ENCODE measurements at regions not wholly inside any gene's neighbourhood (a gene's known extent, or its start where the extent isn't known, plus 50 kb on each side); places are given as distances from the start of the nearest gene placed in this dataset.

GRCh38 chr15:47351501-47351900 is 365.8 kb upstream of the SEMA6D start:
- DNase-seq = no peak

DNA sequence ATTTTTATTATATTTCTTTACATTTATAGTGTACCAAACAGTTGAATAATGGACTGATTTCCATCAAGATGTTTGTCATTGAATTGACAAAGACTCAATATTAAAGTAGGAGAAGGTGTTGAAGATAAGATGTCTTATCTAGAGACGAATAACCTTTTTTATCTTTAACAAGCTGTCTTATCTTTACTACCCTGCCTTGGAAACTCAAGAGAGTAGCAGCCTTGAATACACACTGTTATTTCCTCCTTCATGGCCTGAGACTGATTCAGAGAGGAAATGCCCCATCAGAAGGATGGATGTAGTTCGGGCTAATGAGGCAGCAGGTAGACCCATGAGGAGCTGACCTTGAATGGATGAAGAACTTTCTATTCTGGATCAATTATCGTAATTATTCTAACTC is 365.1 kb upstream of the SEMA6D start:
- DNase-seq = no peak

GRCh38 chr15:47355759-47356158 is 361.5 kb upstream of the SEMA6D start:
- DNase-seq = no peak

- no peak for DNase-seq
Measured at GRCh38 chr15:47356297-47356696, 361.0 kb upstream of the SEMA6D start.

- DNase-seq = no peak
Measured at GRCh38 chr15:47358876-47359275, 358.4 kb upstream of the SEMA6D start.

GRCh38 chr15:47360305-47360704 is 357.0 kb upstream of the SEMA6D start:
- no peak for DNase-seq

DNA sequence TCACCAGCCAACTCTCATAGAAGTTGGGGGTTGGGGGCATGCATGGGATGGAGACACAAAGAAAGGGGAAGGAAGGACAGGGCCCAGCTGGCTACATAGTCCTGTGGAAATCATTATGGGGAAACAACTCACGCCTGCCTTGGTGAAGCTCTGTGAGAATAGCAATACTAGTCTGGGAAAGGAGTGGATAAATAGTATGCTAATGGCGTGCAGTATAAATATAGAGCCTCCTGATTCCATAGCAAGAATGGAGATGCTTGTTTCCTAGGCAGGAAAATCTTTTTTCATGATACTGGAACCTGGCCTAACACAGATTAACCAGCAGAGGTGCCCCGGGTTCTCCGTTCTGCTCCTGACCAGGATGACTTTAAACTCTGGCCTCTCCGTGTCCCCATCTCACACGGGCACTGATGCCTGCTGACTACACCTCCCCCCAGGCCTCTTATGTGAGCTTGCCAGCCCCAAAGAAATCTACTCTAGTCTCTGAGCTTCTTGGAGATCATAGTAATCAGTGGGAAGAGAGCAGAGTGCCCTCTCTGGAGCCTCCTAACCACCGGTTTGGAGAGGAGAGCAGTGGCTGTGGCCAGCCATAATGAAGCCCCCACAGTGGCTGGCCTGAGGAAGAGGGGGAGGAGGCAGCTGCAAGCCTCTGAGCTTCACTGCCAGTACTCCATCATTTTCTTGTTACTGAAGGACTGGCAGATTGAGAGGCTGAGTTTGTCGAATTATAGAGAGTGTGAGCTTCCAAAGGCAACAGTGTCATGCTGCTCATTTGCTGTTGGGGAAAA is 355.0 kb upstream of the SEMA6D start:
- no peak for DNase-seq

DNA sequence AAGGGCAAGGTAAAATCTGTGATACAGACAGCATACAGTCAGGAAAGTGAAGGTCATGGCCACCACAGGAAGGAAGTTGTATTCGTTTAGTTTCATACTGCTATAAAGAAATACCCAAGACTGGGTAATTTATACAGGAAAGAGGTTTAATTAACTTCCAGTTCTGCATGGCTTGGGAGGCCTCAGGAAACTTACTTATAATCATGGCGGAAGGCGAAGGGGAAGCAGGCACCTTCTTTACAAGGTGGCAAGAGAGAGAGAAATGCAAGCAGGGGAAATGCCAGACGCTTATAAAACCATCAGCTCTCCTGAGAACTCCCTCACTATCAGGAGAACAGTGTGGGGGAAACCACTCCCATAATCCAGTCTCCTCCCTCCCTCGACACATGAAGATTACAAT is 353.7 kb upstream of the SEMA6D start:
- no peak for DNase-seq

DNA sequence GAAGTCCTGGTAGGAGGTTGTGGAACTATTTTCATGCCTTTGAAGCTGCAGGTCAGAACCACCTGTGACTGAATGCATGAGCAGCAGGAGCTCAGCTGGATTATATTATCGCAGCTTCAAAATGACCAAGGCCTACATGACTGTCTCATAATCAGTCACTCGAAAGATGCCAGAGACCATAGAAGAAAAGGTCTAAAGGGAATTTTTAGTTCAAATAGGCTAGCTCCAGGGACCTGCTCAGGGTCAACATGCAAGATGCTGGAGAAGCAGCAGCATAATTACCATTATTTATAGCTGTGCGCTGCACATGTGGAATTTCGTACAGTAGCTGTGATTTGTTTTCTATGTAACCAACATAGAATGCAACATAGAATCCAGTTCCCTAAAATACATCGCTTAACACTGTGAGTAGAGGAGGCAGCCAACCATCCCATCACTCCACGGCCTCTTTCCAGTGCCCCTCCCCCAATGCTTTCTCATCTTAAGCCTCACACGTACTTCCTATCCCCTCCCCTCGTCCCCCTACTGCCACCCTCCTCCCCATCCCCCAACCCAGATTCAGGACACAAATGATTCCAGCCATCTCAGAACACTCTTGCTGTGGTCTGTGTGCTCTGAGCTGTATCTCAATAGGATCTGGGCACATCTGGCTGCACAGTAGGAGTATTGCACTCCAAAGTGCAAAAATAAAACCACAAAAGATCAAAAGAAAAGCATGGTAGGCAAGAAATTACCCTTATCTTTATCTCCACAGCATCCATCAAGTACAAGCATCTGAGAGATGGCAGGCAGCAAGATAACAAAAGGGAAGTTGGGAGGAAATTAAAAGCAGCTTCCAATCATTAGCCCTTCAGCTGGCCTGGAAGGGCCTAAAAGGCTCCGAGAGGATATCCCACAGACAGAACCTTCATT is 352.8 kb upstream of the SEMA6D start:
- DNase-seq = no peak

GRCh38 chr15:47366884-47367283 is 350.4 kb upstream of the SEMA6D start:
- no peak for DNase-seq

GRCh38 chr15:47367726-47368390 is 349.4 kb upstream of the SEMA6D start:
- no peak for DNase-seq

- no peak for DNase-seq
Measured at GRCh38 chr15:47371939-47372338, 345.4 kb upstream of the SEMA6D start.

GRCh38 chr15:47374222-47374621 is 343.1 kb upstream of the SEMA6D start:
- no peak for DNase-seq

GRCh38 chr15:47376190-47376589 is 341.1 kb upstream of the SEMA6D start:
- DNase-seq = no peak

- no peak for DNase-seq
Measured at GRCh38 chr15:47377465-47377864, 339.8 kb upstream of the SEMA6D start.

GRCh38 chr15:47378527-47378926 is 338.8 kb upstream of the SEMA6D start:
- DNase-seq = no peak

- DNase-seq = no peak
Measured at GRCh38 chr15:47383102-47383501, 334.2 kb upstream of the SEMA6D start.

DNA sequence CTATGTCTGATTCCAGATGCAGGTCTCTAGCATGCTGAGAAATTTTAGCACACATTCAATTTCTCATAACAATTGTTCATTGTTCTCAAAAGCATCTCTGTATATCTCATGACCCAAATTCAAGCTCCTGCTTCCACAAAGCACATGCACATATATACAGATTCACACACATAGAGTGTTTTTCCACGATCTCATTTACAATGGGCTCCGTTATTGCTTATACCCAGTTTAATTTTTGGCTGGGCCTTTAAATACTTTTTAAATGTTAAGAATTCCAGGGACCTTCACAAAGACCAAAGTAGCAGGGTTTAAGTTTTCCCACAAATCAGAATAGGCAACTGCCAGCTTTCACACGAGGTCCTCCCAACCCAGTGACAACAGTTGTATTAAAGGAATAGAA is 333.5 kb upstream of the SEMA6D start:
- DNase-seq = no peak

GRCh38 chr15:47384341-47384740 is 333.0 kb upstream of the SEMA6D start:
- no peak for DNase-seq

DNA sequence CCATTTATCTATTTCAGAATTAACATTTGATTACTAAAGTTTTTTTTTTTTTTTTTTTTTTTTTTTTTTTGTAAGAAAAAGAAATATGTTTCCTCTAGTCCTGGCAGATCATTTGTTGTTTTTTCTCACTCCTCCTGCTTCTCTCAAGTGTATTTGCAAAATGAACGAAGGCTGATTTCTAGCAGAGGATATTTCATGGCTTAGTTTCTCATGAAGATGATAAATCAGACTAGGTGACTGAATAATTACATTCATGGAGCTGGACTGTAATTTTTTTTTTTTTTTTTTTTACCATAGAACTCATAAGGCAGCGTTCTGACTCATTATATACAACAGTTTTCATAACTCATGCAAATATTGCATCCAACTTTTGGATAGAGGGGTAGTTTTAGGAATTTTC is 332.5 kb upstream of the SEMA6D start:
- DNase-seq = no peak

DNA sequence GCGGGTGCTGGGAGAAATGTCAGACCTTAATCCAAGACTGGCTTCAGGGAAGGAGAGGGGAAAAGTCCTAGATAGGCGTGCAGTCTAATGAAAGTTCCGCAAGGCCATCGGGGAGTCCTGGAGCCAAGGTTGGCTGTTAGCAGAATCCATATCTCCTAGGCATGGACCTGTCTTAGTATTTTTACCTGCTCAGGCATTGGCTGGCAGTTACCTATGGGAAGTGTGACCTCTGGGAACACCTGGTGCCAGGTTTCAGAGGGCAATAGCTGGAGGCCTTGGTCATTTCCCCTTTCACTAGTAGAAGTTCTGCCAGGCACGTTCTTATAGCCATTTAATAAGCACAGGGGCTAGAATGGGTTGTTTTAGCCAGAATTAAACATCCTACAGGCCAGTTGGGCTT is 330.8 kb upstream of the SEMA6D start:
- DNase-seq = no peak

DNA sequence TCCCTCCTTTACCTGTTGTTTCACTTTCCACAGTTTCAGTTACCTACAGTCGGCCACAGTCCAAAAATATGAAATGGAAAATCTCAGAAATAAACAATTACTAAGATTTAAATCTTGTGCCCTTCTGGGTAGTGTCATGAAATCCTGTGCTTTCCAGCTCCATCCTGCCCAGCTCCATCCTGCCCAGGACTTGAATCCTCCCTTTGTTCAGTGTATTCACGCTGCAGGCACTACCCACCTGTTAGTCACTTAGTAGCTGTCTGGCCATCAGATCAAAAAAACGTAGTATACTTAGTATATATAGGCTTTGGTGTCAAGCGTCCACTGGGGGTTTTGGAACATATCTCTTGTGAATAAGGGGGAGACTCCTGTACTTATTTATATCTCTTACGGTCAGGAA is 329.0 kb upstream of the SEMA6D start:
- no peak for DNase-seq

- DNase-seq = no peak
Measured at GRCh38 chr15:47390208-47390765, 327.0 kb upstream of the SEMA6D start.

Data from activated CD4-positive, alpha-beta T cell treated with anti-CD3 and anti-CD28 coated beads, Interleukin-2, amount 50 U/mL, for 48 hours (primary cell).